NCI-H1694 treated with DMSO at 0.1 percent for 48 hours (cell line): ENCODE measurements at regions not wholly inside any gene's neighbourhood (a gene's known extent, or its start where the extent isn't known, plus 50 kb on each side); places are given as distances from the start of the nearest gene placed in this dataset.
"Not testable (repeated sequence)": the region's sequence is repeated elsewhere in the genome, so short reads cannot be mapped to it uniquely, and the experiment has no call there.

Source experiments
- DNase-seq: peaks from one replicate; lab custom pipeline; 2025; lab: John Stamatoyannopoulos, UW

DNA sequence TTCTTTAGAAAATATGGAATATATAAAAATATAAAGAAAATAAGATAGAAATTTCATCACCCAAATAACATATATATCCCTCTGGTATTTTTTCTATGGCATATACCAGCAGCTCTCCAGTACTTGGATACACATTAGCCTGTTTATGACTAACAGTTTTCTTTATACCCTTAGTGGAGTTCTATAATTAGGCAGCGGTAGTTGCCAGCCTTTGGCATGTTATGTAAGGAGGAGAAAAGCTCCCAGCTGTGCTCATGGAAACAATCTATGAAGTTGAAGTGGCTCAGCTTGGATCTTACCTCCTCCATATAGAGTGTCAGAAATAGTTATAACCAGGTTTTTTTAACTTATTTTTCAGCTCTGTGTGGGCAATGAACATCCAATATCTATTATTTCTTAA, 1636.8 kb downstream of the AMY1C start:
- no peak for DNase-seq

DNA sequence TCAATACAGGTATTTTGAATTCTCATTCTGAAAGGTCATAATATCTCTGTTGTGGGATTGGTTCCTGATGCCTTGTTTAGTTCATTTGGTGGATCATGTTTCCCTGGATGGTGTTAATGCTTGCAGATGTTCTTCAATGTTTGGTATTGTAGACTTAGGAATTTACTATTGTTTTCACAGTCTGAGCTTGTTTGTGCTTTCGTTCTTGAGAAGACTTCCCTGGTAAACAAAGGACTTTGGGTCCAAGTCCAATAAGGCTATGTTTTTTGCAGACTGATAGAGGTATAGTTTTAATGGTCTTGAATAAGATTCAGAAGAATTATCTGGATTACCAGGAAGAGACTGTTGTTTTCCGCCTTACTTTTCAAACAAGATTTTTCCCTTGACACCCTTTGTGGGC, 1646.3 kb downstream of the AMY1C start:
- no peak for DNase-seq

DNA sequence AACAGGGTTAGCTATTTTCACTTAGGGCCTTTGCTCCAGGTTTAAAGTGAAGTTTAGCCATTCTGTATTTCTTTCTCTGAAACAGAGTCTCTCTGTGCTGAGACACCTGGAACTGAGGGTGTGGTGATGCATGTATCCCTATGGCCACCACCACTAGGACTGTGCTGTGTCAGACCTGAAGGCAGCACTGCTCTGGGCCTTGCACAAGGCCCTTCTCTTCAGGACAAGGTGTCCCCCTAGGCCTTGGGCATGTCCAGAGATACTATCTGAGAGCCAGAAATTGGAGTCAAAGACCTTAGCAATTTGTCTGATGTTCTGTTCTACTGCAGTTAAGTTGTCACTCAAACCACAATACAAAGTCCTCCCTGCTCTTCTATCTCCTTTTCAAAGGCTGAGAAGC, 1649.2 kb downstream of the AMY1C start:
- DNase-seq = no peak

DNA sequence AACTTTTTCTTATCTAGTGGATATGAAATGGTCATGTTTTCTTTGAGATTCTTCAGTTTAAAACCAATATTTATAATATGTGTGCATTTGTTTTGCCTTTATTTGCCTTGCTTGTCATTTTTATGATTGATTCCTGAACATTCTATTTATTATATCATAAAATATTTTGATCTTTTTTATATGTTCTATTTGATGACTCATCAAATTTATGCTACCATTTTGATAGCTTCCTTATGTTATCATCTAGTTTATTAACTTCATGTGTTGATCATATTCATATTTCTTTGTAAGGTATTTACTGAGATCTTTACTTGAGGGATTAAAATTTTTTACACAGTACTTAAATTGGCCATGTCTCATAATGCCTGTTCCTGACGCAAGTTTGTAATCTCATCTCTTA, 1650.0 kb downstream of the AMY1C start:
- no peak for DNase-seq

DNA sequence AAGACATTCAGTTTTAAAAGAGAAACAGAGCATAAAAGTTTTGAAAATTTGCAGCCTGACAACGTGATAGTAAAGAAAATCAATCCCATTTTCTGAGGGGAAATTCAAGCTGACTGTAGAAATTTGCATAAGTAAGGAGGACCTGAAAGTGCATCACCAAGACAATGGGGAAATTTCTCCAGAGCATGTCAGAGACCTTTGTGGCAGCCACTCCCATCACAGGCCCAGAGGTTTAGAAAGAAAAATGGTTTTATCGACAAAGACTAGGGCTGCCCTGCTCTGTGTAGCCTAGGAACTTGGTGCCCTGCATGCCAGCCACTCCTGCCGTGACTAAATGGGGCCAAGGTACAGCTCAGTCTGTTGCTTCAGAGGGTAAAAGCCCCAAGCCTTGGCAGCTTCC, 1640.2 kb upstream of the PRMT6 start:
- DNase-seq = no peak

DNA sequence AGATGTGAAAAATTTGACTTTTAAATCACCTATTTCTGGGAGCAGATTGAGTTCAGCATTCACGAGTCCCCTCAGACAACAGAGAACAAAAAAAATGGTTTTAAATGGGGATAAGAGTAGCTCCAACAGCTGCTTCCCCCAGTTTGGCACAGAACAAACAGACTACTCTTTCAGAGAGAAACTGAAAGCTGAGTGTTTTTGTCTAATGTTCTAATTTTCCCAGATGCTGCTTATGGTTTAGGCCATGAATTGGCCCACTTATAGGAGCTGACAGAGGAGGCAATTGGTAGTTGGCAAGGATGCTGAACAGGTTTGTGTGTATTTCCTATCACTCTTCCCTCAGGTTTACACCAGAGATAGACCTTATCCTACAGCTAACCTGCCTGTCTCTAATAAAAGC, 1637.4 kb upstream of the PRMT6 start:
- no peak for DNase-seq

DNA sequence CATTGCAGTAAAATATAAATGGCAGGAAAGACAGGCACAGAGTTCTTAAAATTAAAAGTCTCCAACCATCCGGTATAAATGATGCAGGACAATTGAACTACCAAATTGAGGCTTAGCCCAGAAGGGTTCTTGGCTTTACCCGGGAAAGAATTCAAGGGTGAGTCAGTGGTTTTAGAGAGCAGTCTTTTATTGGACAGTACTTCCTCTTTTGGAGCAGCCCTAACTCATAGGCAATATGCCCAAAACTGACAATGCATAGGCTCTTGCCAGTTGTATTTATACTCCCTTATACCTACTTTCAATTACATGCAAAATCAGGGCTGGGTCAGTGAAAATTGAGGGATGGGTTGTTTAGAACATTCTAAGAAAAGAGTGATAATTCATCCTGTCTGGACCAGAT, 1628.9 kb upstream of the PRMT6 start:
- DNase-seq = no peak

DNA sequence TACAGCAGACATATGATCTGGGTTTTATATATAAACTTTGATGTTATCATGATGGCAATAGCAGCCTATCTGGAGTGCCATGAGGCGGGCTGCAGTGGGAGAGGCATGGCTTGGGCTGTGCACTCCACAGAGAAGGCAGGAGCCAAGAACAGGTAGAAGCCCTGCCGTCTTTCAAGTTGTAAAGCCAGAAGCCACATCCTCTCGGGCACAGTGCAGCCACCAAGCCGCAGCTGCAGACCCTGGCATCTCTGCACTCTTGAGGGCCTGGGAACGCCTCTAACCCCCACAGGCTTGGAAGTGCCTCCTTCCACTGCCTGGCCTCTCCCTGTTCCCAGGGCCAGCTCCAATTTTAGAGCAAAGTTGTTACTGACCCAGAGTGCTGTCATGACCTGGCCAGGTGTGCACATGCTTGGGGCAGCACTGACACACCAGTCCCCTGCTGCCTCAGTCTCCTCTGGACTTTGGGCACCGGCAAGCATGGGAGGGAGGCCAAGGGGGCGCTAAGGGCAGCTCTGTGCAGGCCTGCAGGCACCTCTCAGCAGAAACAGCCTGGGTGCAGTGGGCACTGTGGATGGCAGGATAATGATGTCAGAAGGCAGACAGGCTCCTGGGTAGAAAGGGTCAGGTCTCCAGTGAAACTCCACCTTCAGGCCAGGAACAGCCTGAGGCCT, 1619.8 kb upstream of the PRMT6 start:
- DNase-seq = no peak

DNA sequence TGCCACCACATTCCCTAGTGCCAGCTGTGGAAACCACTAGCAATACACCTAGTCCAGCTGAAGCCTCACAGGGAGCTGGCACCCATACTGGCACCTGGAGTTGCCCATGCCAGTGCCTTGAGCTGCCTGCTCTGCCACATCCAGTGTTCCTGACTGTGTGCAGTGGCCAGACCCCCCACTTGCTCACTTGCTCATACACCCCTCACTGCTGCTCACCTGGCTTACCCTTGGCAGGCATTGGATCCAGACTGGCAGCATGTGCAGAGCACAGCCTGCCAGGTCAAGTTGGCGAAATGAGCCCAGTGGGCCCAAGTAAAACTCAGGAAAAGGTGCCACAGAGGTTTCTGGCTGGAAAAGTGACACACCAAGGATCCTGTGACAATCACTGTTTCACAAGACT, 1618.6 kb upstream of the PRMT6 start:
- no peak for DNase-seq

DNA sequence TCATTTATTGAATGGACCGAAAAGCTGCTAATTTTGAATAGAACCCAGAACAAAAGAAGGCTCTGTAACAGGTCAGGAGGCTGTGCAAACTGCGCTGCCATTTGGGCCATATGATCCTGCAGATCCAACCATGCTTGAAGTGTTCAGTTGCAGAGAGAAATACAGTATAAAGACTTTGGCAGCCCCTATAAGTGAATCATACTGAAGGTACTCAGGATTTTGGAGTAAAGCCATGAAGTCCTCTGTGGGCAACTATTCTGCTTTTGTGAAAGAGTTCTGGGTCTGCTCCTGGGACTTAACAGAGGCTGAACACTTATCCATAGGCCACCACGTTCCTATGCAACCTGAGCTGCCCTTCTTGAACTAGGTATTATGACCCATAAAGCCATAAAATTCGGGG, 1613.6 kb upstream of the PRMT6 start:
- DNase-seq = no peak

DNA sequence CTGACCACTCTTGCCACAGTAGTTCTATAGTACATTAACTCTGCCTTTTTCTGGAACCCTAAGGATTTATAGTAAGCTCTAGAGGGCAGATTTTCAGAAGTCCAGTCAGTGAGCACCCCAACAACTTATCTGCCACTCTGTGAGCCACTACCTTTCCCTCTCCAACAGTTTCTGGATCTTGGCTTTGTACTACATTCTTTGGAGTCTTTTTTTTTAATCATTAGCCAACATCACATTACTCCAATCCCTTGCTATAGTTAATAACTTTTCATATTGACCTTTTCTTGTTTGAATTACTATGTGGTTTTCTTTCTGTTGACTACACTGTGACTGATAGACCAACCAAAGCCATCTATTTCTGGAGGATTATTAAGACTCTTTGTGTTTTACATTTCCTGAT, 1596.7 kb upstream of the PRMT6 start:
- DNase-seq = no peak

DNA sequence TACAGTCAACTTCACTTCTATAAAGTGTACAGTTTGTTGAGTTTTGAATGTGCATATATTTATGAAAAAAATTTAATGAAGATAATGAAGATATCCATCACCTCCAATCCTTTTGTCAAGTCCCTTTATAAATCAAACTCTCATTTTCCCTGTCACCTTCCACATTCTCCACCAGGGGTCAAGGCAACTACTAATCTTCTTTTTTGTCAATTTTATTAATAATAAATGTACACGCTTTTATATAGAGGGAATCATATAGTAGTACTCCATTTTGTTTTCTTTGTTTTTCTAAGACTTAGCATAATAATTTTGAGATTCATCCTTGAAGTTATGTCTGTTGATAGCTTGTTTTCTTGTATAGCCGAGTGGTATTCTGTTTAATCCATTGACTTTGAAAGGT, 1594.2 kb upstream of the PRMT6 start:
- DNase-seq = no peak

DNA sequence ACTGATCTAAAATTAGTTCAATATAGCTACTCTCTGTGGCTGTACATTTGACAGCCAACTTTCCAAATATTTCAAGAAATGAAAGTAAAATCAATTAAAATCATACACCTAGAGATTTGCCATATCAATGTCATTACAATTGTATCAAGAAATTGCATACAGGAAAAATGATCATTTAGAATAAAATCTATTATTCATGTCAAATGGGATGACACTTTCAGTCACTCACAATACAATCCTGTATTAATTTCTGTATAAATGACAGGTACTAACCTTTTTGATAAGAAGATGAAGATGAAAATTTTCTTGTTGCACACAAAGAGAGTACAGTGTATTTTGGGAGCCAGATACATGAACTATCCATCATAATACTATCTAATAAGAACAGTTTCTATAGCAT, 1588.9 kb upstream of the PRMT6 start:
- no peak for DNase-seq

DNA sequence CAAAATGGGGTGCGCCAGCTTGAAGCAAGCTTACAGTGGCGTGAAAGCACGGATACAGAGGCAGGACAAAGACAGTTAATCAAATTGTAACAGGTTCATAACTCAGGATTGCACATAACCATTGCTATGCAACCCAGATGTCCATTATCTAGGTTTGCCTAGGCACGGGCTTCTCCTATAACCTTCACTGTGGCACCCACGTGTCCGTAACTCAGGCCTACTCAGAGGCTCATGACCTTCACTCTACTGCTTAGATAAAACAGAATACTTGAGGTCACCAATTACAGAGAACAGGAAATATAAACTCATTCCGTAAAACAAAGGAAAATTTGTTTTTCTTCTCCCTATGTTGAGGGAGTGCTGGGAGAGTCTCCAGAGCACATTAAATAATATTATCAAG, 1585.9 kb upstream of the PRMT6 start:
- DNase-seq = not testable (repeated sequence)

DNA sequence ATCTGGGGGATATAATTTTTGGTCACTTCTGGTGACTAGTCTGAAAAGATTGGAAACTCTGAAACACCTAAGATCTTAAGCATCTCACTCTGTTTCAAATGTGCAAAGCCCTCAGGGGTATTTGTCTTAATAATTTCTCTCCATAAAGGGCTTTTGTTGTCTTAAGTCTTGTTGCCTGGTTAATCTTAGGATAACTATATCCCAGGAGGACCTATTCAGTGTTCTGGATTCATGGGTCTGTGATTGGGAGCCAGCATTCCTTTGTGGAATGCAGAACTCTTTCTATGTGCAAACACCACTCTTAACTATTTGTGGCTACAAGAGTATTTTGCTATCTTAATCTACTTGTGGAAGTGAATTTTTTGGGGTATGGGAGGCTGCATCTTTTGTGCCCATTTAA, 1573.0 kb upstream of the PRMT6 start:
- DNase-seq = no peak

DNA sequence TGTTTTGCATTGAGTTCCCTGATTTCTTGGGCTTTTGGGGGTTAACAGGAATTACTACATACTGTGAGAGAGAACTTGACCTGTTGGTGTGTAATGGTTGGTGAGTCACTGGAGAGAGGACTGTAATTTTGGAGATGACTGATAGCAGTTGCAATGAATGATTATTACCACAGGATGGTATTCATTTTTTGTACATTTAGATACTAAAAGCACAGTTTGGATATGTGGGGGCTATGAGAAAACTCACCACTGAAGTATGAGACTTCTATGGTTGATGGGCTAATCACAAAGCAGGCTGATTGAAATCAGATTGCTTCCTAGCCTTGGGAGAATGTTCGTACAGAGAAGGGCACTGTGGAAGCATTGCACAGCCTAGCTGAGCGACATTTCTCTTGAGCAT, 1571.3 kb upstream of the PRMT6 start:
- DNase-seq = no peak

DNA sequence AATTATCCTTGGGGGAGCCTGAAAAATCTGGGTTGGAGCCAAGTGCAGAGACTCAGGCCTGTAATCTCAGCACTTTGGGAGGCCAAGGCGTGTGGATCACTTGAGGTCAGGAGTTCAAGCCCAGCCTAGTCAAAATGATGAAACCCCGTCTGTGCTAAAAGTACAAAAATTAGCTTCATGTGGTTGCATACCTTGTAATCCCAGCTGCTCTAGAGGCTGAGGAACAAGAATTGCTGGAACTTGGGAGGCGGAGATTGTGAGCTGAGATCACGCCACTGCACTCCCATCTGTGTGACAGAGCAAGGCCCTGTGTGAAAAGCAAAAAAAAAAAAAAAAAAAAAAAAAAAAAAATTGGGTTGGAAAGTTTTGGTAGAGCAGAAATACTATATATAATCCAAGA, 1563.6 kb upstream of the PRMT6 start:
- DNase-seq = no peak

DNA sequence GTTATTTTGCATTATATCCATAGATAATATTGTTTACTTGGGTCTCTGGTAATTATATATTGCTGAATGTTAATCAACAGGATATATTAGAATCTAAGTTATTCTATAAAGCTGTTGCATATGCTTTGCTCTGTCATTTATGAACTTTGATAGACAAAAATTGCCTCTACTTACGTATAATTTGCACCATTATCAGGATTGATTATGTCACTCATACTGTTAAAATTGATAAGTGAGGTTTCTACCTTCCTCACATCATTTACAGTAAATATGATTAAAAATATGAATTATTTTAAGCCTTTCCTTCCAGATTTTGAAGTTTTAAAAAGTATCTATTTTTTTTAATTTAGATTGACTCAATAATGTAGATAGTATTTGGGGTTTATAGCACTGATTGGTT, 1540.4 kb upstream of the PRMT6 start:
- no peak for DNase-seq

DNA sequence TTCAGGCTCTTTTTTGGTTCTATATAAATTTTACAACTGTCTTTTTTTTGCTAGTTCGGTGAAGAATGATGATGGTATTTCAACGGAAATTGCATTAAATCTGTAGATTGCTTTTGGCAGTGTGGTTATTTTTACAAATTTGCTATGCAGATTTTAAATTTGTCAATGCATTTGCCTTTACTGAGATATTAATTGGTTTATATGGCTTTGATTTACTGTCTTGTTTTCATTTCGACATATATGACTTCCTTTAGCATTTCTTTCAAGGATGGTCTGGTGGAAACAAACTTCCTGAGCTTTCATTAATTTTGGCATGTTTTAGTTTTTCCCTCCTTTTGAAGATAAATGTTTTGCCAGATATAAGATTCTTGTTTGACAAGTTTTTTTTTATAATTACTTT, 1522.5 kb upstream of the PRMT6 start:
- no peak for DNase-seq

DNA sequence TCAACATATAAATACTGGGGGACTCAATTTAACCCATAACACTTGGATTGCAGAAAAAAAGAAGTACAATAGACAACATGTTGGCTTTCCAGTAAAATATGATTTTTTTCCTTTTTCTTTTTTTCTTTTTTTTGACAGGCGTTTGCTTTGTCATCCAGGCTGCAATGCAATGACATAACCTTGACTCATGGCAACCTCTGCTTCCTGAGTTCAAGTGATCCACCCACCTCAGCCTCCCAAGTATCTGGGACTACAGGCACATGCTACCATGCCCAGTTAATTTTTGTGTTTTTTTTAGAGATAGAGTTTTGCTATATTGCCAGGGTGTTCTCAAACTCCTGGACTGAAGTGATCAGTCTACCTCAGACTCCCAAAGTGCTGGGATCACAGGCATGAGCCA, 1512.0 kb upstream of the PRMT6 start:
- no peak for DNase-seq

DNA sequence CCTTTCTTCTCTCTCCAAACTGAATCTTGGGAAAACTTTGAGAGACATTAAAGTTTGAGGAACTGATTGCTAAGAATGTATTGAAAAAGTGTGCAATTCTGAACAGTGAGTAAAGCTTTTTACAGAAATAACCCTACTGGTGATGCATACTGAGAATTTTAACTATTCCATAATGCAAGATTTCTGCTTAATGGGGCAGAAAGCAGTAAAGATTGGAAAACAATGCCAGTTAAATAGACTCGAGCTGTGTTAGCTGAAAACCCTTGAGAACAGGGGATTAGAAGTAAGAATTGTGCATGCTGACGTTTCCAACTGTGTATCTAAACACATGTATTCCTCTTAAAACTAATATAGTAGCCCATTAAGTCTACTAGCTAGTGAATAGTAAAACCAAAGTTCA, 1500.2 kb upstream of the PRMT6 start:
- no peak for DNase-seq

DNA sequence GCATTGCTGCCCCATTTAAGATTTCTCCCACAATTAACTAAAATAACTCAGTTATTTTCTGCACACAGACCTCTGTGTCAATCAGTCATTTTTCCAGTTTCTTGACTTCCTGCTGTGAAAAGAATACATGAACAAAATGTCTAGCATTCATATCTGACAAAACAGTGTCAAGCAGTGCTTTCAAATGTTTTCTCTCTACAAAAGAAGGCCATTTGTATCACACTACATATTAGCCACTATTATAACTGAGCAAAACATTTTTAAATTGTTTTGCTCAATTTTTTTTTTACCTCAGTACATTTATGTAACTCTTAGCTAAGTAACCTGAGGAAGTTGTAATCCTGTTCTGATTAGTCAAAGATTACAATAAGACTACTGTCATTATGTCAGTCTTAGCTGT, 1498.5 kb upstream of the PRMT6 start:
- DNase-seq = no peak

DNA sequence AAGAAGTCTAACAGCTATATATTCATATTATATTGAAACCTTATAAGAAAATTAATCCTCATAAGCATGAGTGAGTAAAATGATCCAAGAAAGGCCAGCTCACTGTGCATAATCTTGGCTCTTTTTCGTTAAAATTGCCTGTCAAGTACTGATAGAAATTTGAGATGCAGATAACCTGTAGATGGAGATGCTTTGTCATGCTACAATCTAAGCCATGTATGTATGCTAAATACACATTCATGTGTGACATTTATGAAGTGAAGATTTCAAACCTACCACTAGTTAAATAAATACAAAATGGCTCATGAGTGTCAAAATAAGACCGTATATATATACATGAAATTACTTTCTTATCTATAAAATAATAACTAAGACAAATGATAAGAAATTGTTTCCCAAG, 1491.5 kb upstream of the PRMT6 start:
- no peak for DNase-seq

DNA sequence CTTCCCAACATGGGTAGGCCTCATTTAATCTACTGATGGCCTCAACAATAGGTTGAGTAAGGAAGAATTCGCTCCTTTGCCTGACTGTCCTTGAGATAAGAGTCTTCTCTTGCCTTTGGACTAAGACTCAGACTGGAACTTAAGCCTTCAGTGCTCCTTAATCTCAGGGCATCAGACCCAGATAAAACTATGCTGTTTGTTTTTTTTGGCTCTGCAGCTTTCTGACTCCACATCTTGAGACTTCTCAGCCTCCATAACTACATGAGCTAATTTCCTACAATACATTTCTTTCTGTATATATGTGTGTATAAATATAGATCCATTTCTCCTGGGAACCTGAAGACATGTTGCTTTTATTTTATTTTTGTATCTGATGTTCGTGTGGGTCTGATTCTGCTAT, 1470.7 kb upstream of the PRMT6 start:
- no peak for DNase-seq

DNA sequence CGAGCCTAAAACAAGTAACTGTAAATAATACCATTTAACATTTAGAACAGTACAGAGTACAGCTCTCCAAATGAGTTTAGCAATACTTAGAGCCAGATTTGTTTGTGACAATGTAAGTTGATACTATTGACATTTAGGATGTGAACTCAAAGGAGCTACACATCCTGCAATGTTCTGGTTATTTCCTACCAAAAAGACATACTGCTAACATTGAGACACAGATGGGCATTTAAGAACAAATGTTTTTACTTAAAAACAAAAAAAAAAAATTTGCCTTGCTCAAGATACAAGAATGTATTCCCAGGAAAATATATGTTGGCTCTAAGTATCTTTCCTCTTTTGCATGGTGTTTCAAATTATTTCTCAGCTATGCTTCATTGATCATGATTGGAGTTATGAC, 1464.8 kb upstream of the PRMT6 start:
- DNase-seq = no peak
